ENCODE measurements at regions not wholly inside any gene's neighbourhood (a gene's known extent, or its start where the extent isn't known, plus 50 kb on each side); places are given as distances from the start of the nearest gene placed in this dataset.

- no peak for DNase-seq (ENCODE audit: extremely low spot score)
- ChIA-PET POLR2A (no interaction called here), CTCF (no interaction called here)
- TF ChIP-seq, protein P1, sequence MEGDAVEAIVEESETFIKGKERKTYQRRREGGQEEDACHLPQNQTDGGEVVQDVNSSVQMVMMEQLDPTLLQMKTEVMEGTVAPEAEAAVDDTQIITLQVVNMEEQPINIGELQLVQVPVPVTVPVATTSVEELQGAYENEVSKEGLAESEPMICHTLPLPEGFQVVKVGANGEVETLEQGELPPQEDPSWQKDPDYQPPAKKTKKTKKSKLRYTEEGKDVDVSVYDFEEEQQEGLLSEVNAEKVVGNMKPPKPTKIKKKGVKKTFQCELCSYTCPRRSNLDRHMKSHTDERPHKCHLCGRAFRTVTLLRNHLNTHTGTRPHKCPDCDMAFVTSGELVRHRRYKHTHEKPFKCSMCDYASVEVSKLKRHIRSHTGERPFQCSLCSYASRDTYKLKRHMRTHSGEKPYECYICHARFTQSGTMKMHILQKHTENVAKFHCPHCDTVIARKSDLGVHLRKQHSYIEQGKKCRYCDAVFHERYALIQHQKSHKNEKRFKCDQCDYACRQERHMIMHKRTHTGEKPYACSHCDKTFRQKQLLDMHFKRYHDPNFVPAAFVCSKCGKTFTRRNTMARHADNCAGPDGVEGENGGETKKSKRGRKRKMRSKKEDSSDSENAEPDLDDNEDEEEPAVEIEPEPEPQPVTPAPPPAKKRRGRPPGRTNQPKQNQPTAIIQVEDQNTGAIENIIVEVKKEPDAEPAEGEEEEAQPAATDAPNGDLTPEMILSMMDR (IDR thresholded peaks at IDR 0.05; ENCODE audit: control extremely low read depth, extremely low read depth, low read depth, missing control alignments) = no peak
Measured at GRCh38 chr4:160213366-160213765, 1110.5 kb downstream of the RAPGEF2 start.

DNA sequence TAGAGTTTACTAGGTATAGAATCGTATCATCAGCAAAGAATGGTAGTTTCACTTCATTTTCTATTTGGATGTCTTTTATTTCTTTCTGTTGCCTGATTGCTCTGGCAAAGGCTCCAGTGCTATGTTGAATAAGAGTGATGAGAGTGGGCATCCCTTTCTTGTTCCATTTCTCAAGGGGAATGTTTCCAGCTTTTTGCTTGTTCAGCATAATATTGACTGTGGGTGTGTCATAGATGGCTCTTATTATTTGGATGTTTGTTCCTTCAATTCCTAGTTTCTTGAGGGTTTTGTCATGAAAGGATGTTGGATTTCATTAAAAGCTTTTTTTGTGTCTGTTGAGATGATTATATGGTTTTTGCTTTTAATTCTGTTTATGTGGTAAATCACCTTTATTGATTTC, 1114.5 kb downstream of the RAPGEF2 start:
- CTCF ChIA-PET = no interaction called here
- TF ChIP-seq, protein P1 (IDR thresholded peaks at IDR 0.05; ENCODE audit: control extremely low read depth, extremely low read depth, low read depth, missing control alignments) = no peak
- no peak for DNase-seq (ENCODE audit: extremely low spot score)
- POLR2A ChIA-PET = no interaction called here

DNA sequence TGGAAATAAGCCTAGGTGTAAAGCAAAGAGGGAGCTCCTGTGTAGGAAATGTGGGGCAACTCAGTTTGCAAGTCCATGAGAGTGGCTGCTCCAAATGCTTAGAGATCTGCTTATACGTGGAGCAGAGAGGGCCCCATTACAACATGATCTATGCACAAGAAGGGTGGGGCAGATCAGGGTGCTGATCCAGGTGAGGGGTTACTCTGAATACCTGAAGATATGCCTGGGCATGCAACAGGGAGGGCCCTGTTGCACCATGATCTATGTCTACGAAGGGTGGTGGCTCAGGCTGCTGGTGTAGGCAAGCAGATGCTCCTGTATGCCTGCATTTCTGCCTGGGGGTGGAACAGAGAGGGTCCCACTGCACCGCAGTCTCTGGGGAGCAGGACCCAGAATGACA, 1121.2 kb downstream of the RAPGEF2 start:
- no peak for DNase-seq (ENCODE audit: extremely low spot score)
- CTCF ChIA-PET = no interaction called here
- POLR2A ChIA-PET = no interaction called here

GRCh38 chr4:160233141-160233540, 1130.3 kb downstream of the RAPGEF2 start:
- ChIA-PET CTCF (interaction anchor here (1.6 kb wide), 1 partner anchor 10 kb away, joined by 3 read pairs; no protein-coding TSS in a partner anchor), POLR2A (no interaction called here)
- no peak for DNase-seq (ENCODE audit: extremely low spot score)
- TF ChIP-seq, protein P1 (IDR thresholded peaks at IDR 0.05; ENCODE audit: control extremely low read depth, extremely low read depth, low read depth, missing control alignments) = no peak

More for the DNA sequence above, 1121.2 kb downstream of the RAPGEF2 start:
- TF ChIP-seq, protein P1 (IDR thresholded peaks at IDR 0.05; ENCODE audit: control extremely low read depth, extremely low read depth, low read depth, missing control alignments) = no peak

- ChIA-PET POLR2A (no interaction called here), CTCF (no interaction called here)
- DNase-seq (ENCODE audit: extremely low spot score) = no peak
- TF ChIP-seq, protein P1 (IDR thresholded peaks at IDR 0.05; ENCODE audit: control extremely low read depth, extremely low read depth, low read depth, missing control alignments) = no peak
Measured at GRCh38 chr4:160235285-160235684, 1132.4 kb downstream of the RAPGEF2 start.

- ChIA-PET CTCF (no interaction called here), POLR2A (no interaction called here)
- DNase-seq (ENCODE audit: extremely low spot score) = no peak
- TF ChIP-seq, protein P1 (IDR thresholded peaks at IDR 0.05; ENCODE audit: control extremely low read depth, extremely low read depth, low read depth, missing control alignments) = no peak
Measured at GRCh38 chr4:160235771-160236170, 1132.9 kb downstream of the RAPGEF2 start.

DNA sequence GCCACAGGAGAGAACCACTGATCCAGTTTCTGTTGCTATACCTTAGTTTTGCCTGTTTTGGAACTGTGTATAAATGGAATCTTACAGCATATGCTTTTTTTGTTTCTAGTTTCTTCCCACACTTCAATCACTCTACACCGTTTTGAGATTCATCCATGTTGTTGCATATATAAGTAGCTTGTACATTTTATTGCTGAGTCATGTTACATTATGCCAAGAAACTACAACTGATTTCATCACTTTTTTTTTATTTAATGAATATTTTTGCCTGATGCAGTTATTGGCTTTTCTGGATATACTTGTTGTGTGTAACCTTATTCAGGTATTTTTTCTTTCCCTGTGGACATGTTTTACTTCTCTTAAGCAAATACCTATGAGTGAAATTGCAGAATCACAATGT, 1135.9 kb downstream of the RAPGEF2 start:
- ChIA-PET CTCF (no interaction called here), POLR2A (no interaction called here)
- no peak for DNase-seq (ENCODE audit: extremely low spot score)
- TF ChIP-seq, protein P1 (IDR thresholded peaks at IDR 0.05; ENCODE audit: control extremely low read depth, extremely low read depth, low read depth, missing control alignments) = no peak
